ENCODE measurements at regions not wholly inside any gene's neighbourhood (a gene's known extent, or its start where the extent isn't known, plus 50 kb on each side); places are given as distances from the start of the nearest gene placed in this dataset.

DNA sequence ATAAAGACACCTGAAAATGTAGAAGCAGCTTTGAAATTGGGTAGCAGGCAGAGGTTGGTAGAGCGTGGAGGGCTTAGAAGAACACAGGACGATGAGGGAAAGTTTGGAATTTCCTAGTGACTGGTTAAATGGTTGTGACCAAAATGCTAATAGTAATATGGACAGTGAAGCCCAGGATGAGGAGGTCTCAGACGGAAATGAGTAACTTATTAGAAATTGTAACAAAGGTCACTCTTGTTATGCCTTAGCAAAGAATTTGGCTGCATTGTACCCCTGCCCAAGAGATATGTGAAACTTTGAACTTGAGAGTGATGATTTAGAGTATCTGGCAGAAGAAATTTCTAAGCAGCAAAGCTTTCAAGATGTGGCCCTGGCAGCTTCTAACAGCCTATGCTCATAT, 382.5 kb downstream of the KCNN2 start:
- Histone ChIP-seq H3K9me3 (ENCODE audit: low read depth, low read length, poor library complexity, severe bottlenecking) (no peaks in the 10 kb centered on the region), H3K4me3 (ENCODE audit: low read depth, low read length, poor library complexity, severe bottlenecking) (no peak overlapping the region), H3K36me3 (ENCODE audit: insufficient read depth, low read length, poor library complexity, severe bottlenecking) (no peaks in the 10 kb centered on the region), H3K27ac (ENCODE audit: low read depth, low read length, poor library complexity, severe bottlenecking) (no peak overlapping the region), H3K27me3 (replicated peaks; ENCODE audit: insufficient read depth, low read depth, low read length, poor library complexity) (no peaks in the 10 kb centered on the region), H3K4me1 (ENCODE audit: insufficient read depth, low read length, poor library complexity, severe bottlenecking) (no peaks in the 10 kb centered on the region)
- CTCF ChIA-PET = no interaction called here
- no TSS peak for BruUV-seq (replicated peaks)
- intact Hi-C loops (cut with micrococcal nuclease; ENCODE audit: unreplicated experiment) = no loop called here
- DNase-seq (ENCODE audit: low spot score) = no peak
- no peak for TF ChIP-seq EZH2 (IDR thresholded peaks at IDR 0.05; ENCODE audit: borderline replicate concordance, low read depth, low read length, poor library complexity, severe bottlenecking)
- TF ChIP-seq, protein P1, sequence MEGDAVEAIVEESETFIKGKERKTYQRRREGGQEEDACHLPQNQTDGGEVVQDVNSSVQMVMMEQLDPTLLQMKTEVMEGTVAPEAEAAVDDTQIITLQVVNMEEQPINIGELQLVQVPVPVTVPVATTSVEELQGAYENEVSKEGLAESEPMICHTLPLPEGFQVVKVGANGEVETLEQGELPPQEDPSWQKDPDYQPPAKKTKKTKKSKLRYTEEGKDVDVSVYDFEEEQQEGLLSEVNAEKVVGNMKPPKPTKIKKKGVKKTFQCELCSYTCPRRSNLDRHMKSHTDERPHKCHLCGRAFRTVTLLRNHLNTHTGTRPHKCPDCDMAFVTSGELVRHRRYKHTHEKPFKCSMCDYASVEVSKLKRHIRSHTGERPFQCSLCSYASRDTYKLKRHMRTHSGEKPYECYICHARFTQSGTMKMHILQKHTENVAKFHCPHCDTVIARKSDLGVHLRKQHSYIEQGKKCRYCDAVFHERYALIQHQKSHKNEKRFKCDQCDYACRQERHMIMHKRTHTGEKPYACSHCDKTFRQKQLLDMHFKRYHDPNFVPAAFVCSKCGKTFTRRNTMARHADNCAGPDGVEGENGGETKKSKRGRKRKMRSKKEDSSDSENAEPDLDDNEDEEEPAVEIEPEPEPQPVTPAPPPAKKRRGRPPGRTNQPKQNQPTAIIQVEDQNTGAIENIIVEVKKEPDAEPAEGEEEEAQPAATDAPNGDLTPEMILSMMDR (conservative IDR thresholded peaks at IDR 0.05; ENCODE audit: low read depth, low read length) = no peak
- POLR2A ChIA-PET (ENCODE audit: low non-redundant PET) = no interaction called here

DNA sequence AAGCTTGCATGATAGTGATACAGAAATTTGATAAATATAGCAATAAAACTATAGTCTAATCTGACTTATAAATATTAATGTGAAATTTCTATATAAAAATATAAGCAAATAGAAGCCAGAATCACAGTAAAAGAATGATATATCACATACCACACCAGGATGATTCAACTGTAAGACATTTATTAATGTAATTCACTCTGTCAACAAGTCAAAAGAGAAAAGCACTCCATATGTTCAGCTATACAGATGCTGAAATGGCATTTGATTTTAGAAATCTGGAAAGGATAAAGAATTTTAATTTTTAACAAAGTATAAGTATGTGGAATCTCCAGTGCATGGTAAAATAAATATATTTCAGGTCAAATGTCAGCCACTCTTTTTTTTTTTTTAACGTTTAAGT, 372.4 kb downstream of the KCNN2 start:
- H3K4me3 ChIP-seq (ENCODE audit: low read depth, low read length, poor library complexity, severe bottlenecking) = no peak overlapping the region
- BruUV-seq (replicated peaks) = no TSS peak
- H3K9me3 ChIP-seq (ENCODE audit: low read depth, low read length, poor library complexity, severe bottlenecking) = no peaks in the 10 kb centered on the region
- TF ChIP-seq, protein P1 (conservative IDR thresholded peaks at IDR 0.05; ENCODE audit: low read depth, low read length) = no peak
- TF ChIP-seq EZH2 (IDR thresholded peaks at IDR 0.05; ENCODE audit: borderline replicate concordance, low read depth, low read length, poor library complexity, severe bottlenecking) = no peak
- H3K27me3 ChIP-seq (replicated peaks; ENCODE audit: insufficient read depth, low read depth, low read length, poor library complexity) = no peaks in the 10 kb centered on the region
- CTCF ChIA-PET = no interaction called here
- POLR2A ChIA-PET (ENCODE audit: low non-redundant PET) = interaction anchor here (0.6 kb wide), 1 partner anchor 573 kb away, joined by 3 read pairs; no protein-coding TSS in a partner anchor
- H3K36me3 ChIP-seq (ENCODE audit: insufficient read depth, low read length, poor library complexity, severe bottlenecking) = no peaks in the 10 kb centered on the region
- H3K27ac ChIP-seq (ENCODE audit: low read depth, low read length, poor library complexity, severe bottlenecking) = no peak overlapping the region
- intact Hi-C loops (cut with micrococcal nuclease; ENCODE audit: unreplicated experiment) = no loop called here
- DNase-seq (ENCODE audit: low spot score) = no peak
- H3K4me1 ChIP-seq (ENCODE audit: insufficient read depth, low read length, poor library complexity, severe bottlenecking) = no peaks in the 10 kb centered on the region

DNA sequence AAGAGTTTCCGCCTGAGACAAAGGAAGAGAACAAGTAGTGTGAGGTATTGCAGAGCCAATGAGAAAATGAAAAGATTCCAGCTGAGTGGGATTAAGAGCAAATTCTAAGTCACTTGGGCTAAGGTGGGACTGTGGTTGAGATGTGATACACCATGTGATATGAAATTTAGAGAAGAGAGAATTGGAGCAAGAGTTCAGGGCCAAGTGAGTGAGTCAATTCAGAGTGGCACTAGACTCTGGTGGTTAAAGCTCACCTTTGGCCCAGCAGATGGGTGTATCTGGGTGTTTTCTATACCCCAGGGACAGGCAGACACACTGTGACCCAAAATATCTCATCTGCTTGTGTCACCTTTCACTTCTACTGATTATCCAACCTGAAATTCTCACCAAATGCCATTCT, 368.1 kb downstream of the KCNN2 start:
- ChIA-PET POLR2A (ENCODE audit: low non-redundant PET) (no interaction called here), CTCF (no interaction called here)
- H3K4me3 ChIP-seq (ENCODE audit: low read depth, low read length, poor library complexity, severe bottlenecking) = no peak overlapping the region
- H3K27me3 ChIP-seq (replicated peaks; ENCODE audit: insufficient read depth, low read depth, low read length, poor library complexity) = no peaks in the 10 kb centered on the region
- no peak for TF ChIP-seq EZH2 (IDR thresholded peaks at IDR 0.05; ENCODE audit: borderline replicate concordance, low read depth, low read length, poor library complexity, severe bottlenecking)
- TF ChIP-seq, protein P1 (conservative IDR thresholded peaks at IDR 0.05; ENCODE audit: low read depth, low read length) = no peak
- BruUV-seq (replicated peaks) = no TSS peak
- H3K36me3 ChIP-seq (ENCODE audit: insufficient read depth, low read length, poor library complexity, severe bottlenecking) = no peaks in the 10 kb centered on the region
- no peaks in the 10 kb centered on the region for H3K9me3 ChIP-seq (ENCODE audit: low read depth, low read length, poor library complexity, severe bottlenecking)
- no peak for DNase-seq (ENCODE audit: low spot score)
- H3K4me1 ChIP-seq (ENCODE audit: insufficient read depth, low read length, poor library complexity, severe bottlenecking) = no peaks in the 10 kb centered on the region
- intact Hi-C loops (cut with micrococcal nuclease; ENCODE audit: unreplicated experiment) = no loop called here
- no peak overlapping the region for H3K27ac ChIP-seq (ENCODE audit: low read depth, low read length, poor library complexity, severe bottlenecking)

Measured in A673 (cell line).